ENCODE measurements at regions not wholly inside any gene's neighbourhood (a gene's known extent, or its start where the extent isn't known, plus 50 kb on each side); places are given as distances from the start of the nearest gene placed in this dataset.
"Not testable (repeated sequence)": the region's sequence is repeated elsewhere in the genome, so short reads cannot be mapped to it uniquely, and the experiment has no call there.

- Histone ChIP-seq H3K27ac (no peak overlapping the region), H3K36me3 (ENCODE audit: insufficient read depth, low read length) (no peaks in the 10 kb centered on the region), H3K4me3 (no peak overlapping the region), H3K9ac (ENCODE audit: insufficient read length) (no peak overlapping the region), H3K9me3 (ENCODE audit: low read depth, low read length) (no peaks in the 10 kb centered on the region)
- no peak for TF ChIP-seq POLR2AphosphoS5 (IDR thresholded peaks at IDR 0.05; ENCODE audit: borderline replicate concordance, low read depth, low read length)
- TF ChIP-seq EZH2 (IDR thresholded peaks at IDR 0.05), result no peak
- no peak for TF ChIP-seq FOXP2 (optimal IDR thresholded peaks at IDR 0.05; ENCODE audit: control extremely low read depth, extremely low read length, insufficient read depth)
- DNase-seq (ENCODE audit: low read depth, low spot score), result no peak
These were observed 632.3 kb upstream of the ZNF385D start for GRCh38 chr3:22383285-22383684.

- Histone ChIP-seq H3K36me3 (ENCODE audit: insufficient read depth, low read length) (no peaks in the 10 kb centered on the region), H3K27ac (no peak overlapping the region), H3K9ac (ENCODE audit: insufficient read length) (no peak overlapping the region), H3K9me3 (ENCODE audit: low read depth, low read length) (no peaks in the 10 kb centered on the region), H3K4me3 (no peak overlapping the region)
- DNase-seq (ENCODE audit: low read depth, low spot score), result no peak
- TF ChIP-seq EZH2 (IDR thresholded peaks at IDR 0.05) (no peak), POLR2AphosphoS5 (IDR thresholded peaks at IDR 0.05; ENCODE audit: borderline replicate concordance, low read depth, low read length) (no peak), FOXP2 (optimal IDR thresholded peaks at IDR 0.05; ENCODE audit: control extremely low read depth, extremely low read length, insufficient read depth) (no peak)
These were observed 635.1 kb upstream of the ZNF385D start for GRCh38 chr3:22386107-22386506.

DNA sequence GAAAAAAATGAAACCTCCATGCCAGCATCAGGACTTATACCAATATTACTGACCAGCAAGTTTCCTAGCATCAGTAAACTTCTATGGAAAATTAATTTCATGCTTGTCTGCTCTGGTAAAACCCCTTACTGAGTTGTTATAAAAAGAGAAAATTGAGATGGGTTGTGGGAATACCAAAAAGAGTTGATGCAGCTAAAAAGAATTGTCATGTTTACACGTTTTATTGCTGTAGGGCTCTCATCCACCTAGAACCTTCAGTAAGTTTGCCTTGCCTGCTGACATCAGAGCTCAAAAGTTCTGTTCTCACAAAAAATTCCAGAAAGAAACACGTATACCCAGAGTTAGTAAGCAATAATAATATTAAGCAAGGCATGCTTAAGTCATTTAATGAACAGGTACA, 641.3 kb upstream of the ZNF385D start:
- Histone ChIP-seq H3K9ac (ENCODE audit: insufficient read length) (no peak overlapping the region), H3K27ac (no peak overlapping the region), H3K4me3 (no peak overlapping the region), H3K9me3 (ENCODE audit: low read depth, low read length) (no peaks in the 10 kb centered on the region), H3K36me3 (ENCODE audit: insufficient read depth, low read length) (no peaks in the 10 kb centered on the region)
- TF ChIP-seq POLR2AphosphoS5 (IDR thresholded peaks at IDR 0.05; ENCODE audit: borderline replicate concordance, low read depth, low read length), result no peak
- DNase-seq (ENCODE audit: low read depth, low spot score), result no peak

DNA sequence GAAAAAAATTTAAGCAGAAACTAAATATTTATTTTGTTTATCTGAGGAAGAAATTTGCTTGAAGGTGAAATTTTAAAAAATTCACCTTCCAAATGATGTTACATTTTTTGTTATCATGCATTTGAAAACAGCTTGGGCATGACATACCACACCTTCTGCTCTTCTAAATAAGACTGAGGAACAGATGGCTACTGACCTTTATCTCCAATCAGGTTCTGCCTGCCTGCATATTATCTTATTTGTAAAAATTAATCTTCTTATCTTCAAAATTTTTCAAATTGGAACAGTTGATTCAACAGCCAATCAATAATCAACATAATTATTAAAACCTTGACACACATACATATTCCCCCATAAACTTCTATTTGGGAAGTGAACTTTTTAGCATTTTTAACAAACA, 641.8 kb upstream of the ZNF385D start:
- no peak overlapping the region for H3K27ac ChIP-seq
- TF ChIP-seq EZH2 (IDR thresholded peaks at IDR 0.05) (no peak), POLR2AphosphoS5 (IDR thresholded peaks at IDR 0.05; ENCODE audit: borderline replicate concordance, low read depth, low read length) (no peak), FOXP2 (optimal IDR thresholded peaks at IDR 0.05; ENCODE audit: control extremely low read depth, extremely low read length, insufficient read depth) (no peak)
- no peaks in the 10 kb centered on the region for H3K9me3 ChIP-seq (ENCODE audit: low read depth, low read length)
- no peak for DNase-seq (ENCODE audit: low read depth, low spot score)
- no peaks in the 10 kb centered on the region for H3K36me3 ChIP-seq (ENCODE audit: insufficient read depth, low read length)
- H3K4me3 ChIP-seq, result no peak overlapping the region
- H3K9ac ChIP-seq (ENCODE audit: insufficient read length), result no peak overlapping the region

DNA sequence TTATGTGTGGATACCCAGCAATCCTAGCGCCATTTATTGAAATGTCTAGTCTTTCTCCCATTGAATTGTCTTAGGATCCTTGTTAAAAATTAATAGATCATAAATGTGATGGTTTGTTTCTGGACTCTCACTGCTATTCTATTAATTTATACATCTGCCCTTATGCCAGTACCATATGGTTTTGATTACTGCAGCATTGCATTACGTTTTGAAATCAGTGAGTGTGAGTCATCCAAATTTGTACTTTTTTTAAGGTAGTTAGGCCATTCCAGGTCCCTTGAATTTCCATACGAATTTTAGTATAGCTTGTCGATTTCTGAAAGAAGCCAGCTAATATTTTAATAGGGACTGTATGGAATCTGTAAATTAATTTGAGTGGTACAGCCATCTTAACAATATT, 648.6 kb upstream of the ZNF385D start:
- no peak for TF ChIP-seq POLR2AphosphoS5 (IDR thresholded peaks at IDR 0.05; ENCODE audit: borderline replicate concordance, low read depth, low read length)
- Histone ChIP-seq H3K36me3 (ENCODE audit: insufficient read depth, low read length) (no peaks in the 10 kb centered on the region), H3K9ac (ENCODE audit: insufficient read length) (no peak overlapping the region), H3K9me3 (ENCODE audit: low read depth, low read length) (no peaks in the 10 kb centered on the region), H3K27ac (no peak overlapping the region), H3K4me3 (no peak overlapping the region)
- DNase-seq (ENCODE audit: low read depth, low spot score), result no peak

- Histone ChIP-seq H3K4me3 (no peak overlapping the region), H3K9ac (ENCODE audit: insufficient read length) (no peak overlapping the region), H3K27ac (no peak overlapping the region), H3K36me3 (ENCODE audit: insufficient read depth, low read length) (no peaks in the 10 kb centered on the region), H3K9me3 (ENCODE audit: low read depth, low read length) (no peaks in the 10 kb centered on the region)
- TF ChIP-seq EZH2 (IDR thresholded peaks at IDR 0.05) (no peak), POLR2AphosphoS5 (IDR thresholded peaks at IDR 0.05; ENCODE audit: borderline replicate concordance, low read depth, low read length) (no peak), FOXP2 (optimal IDR thresholded peaks at IDR 0.05; ENCODE audit: control extremely low read depth, extremely low read length, insufficient read depth) (no peak)
- no peak for DNase-seq (ENCODE audit: low read depth, low spot score)
These were observed 650.5 kb upstream of the ZNF385D start for GRCh38 chr3:22401499-22401898.

- Histone ChIP-seq H3K4me3 (no peak overlapping the region), H3K9me3 (ENCODE audit: low read depth, low read length) (no peaks in the 10 kb centered on the region), H3K27ac (no peak overlapping the region), H3K9ac (ENCODE audit: insufficient read length) (no peak overlapping the region), H3K36me3 (ENCODE audit: insufficient read depth, low read length) (no peaks in the 10 kb centered on the region)
- DNase-seq (ENCODE audit: low read depth, low spot score), result no peak
- no peak for TF ChIP-seq EZH2 (IDR thresholded peaks at IDR 0.05)
- TF ChIP-seq FOXP2 (optimal IDR thresholded peaks at IDR 0.05; ENCODE audit: control extremely low read depth, extremely low read length, insufficient read depth), result no peak
- no peak for TF ChIP-seq POLR2AphosphoS5 (IDR thresholded peaks at IDR 0.05; ENCODE audit: borderline replicate concordance, low read depth, low read length)
These were observed 663.2 kb upstream of the ZNF385D start for GRCh38 chr3:22414239-22414638.

DNA sequence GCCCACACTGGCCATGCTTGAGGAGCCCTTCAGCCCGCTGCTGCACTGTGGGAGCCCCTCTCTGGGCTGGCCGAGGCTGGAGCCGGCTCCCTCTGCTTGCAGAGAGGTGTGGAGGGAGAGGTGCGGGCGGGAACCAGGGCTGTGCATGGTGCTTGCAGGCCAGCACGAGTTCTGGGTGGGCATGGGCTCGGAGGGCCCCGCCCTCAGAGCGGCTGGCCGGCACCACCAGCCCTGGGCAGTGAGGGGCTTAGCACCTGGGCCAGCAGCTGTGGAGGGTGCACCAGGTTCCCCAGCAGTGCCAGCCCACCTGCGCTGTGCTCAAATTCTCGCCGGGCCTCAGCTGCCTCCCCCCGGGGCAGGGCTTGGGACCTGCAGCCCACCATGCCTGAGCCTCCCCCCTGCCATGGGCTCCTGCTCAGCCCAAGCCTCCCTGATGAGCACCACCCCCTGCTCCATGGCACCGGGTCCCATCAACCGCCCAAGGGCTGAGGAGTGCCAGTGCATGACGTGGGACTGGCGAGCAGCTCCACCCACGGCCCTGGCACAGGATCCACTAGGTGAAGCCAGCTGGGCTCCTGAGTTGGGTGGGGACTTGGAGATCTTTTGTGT, 665.9 kb upstream of the ZNF385D start:
- not testable (repeated sequence) for H3K4me3 ChIP-seq; H3K27ac ChIP-seq; DNase-seq (ENCODE audit: low read depth, low spot score); H3K36me3 ChIP-seq (ENCODE audit: insufficient read depth, low read length); H3K9me3 ChIP-seq (ENCODE audit: low read depth, low read length); H3K9ac ChIP-seq (ENCODE audit: insufficient read length)

DNA sequence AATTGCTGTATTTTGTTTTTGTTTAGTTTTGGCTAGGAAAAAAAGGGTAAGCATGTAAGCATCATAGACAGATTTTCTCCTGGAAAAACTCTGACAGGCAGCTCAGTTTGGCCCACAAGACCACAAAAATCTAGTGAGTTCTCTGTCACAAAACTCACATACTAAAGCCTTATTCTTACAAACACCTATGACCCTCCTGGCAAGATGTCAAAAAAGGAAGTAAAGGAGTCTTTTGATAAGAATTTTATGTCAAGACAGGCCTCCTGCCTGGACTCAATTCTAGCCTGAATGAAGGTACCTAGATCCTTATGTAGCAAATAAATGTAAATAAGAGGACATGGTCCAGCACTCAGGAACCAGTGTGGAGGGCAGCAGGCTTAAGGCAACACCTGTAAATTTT, 668.3 kb upstream of the ZNF385D start:
- H3K9me3 ChIP-seq (ENCODE audit: low read depth, low read length), result no peaks in the 10 kb centered on the region
- H3K36me3 ChIP-seq (ENCODE audit: insufficient read depth, low read length), result no peaks in the 10 kb centered on the region
- no peak overlapping the region for H3K27ac ChIP-seq
- DNase-seq (ENCODE audit: low read depth, low spot score), result no peak
- TF ChIP-seq FOXP2 (optimal IDR thresholded peaks at IDR 0.05; ENCODE audit: control extremely low read depth, extremely low read length, insufficient read depth) (no peak), POLR2AphosphoS5 (IDR thresholded peaks at IDR 0.05; ENCODE audit: borderline replicate concordance, low read depth, low read length) (no peak), EZH2 (IDR thresholded peaks at IDR 0.05) (no peak)
- no peak overlapping the region for H3K4me3 ChIP-seq
- no peak overlapping the region for H3K9ac ChIP-seq (ENCODE audit: insufficient read length)

Measured in SK-N-MC (cell line).